Neural cell (in vitro differentiated cells): ENCODE measurements at regions not wholly inside any gene's neighbourhood (a gene's known extent, or its start where the extent isn't known, plus 50 kb on each side); places are given as distances from the start of the nearest gene placed in this dataset.

Source experiments
- H2AFZ ChIP-seq: fragments of 200-600, 300-800 bp; sonication (generic), shearing (Covaris generic); 2 replicates; pipeline ENCODE4 v1.6.0; 2014; ENCODE audit warnings: low read depth, mild to moderate bottlenecking, antibody characterized with exemption, low read length, moderate library complexity
- H3F3A ChIP-seq: fragments of 200-600 bp; shearing (Covaris generic); 2 replicates; pipeline ENCODE4 v1.6.1; 2016; ENCODE audit warnings: mild to moderate bottlenecking, moderate library complexity, mixed read lengths, antibody characterized with exemption, low read length; ENCODE audit not compliant: insufficient read depth, poor library complexity, severe bottlenecking
- H3K27ac ChIP-seq: fragments of 200-600, 300-800 bp; sonication (generic), shearing (Covaris generic); 2 replicates; pipeline ENCODE4 v1.5.1; 2014; ENCODE audit warnings: mild to moderate bottlenecking, low read length, moderate library complexity
- H3K27me3 ChIP-seq: fragments of 300-800, 200-600 bp; sonication (generic), shearing (Covaris generic); 2 replicates; pipeline ENCODE4 v1.6.0; 2014; ENCODE audit warnings: mild to moderate bottlenecking, low read depth, low read length, moderate library complexity; ENCODE audit not compliant: insufficient read depth
- H3K36me3 ChIP-seq: fragments of 300-800, 200-600 bp; sonication (generic), shearing (Covaris generic); 2 replicates; pipeline ENCODE4 v1.5.1; 2014; ENCODE audit warnings: mild to moderate bottlenecking, antibody characterized with exemption, low read length, moderate library complexity; ENCODE audit not compliant: insufficient read depth
- H3K4me2 ChIP-seq: fragments of 300-800, 200-600 bp; sonication (generic), shearing (Covaris generic); 2 replicates; pipeline ENCODE4 v1.6.0; 2014; ENCODE audit warnings: mild to moderate bottlenecking, low read length
- H3K4me3 ChIP-seq: fragments of 300-800, 200-600 bp; sonication (generic), shearing (Covaris generic); 2 replicates; pipeline ENCODE4 v1.5.1; 2014; ENCODE audit warnings: mild to moderate bottlenecking, low read length, moderate library complexity
- H3K79me2 ChIP-seq: fragments of 200-600 bp; shearing (Covaris generic); replicated peaks from 2 replicates; pipeline ENCODE4 v1.6.0; 2014; ENCODE audit warnings: mild to moderate bottlenecking, low read length, moderate library complexity; ENCODE audit not compliant: insufficient read depth
- H3K9ac ChIP-seq: fragments of 300-800, 200-600 bp; sonication (generic), shearing (Covaris generic); 2 replicates; pipeline ENCODE4 v1.6.1; 2016; ENCODE audit warnings: mild to moderate bottlenecking, low read length, mixed read lengths
- H3K9me2 ChIP-seq: fragments of 200-600 bp; shearing (Covaris generic); 2 replicates; pipeline ENCODE4 v1.6.1; 2016; ENCODE audit warnings: mild to moderate bottlenecking, low read length, mixed read lengths; ENCODE audit not compliant: insufficient read depth
- H3K9me3 ChIP-seq: fragments of 200-600, 300-800 bp; sonication (generic), shearing (Covaris generic); 2 replicates; pipeline ENCODE4 v1.6.1; 2016; ENCODE audit warnings: mild to moderate bottlenecking, mixed run types, low read length, moderate library complexity, mixed read lengths
- H4K20me1 ChIP-seq: fragments of 200-600 bp; shearing (Covaris generic); 2 replicates; pipeline ENCODE4 v1.6.1; 2016; ENCODE audit warnings: mild to moderate bottlenecking, mixed run types; ENCODE audit not compliant: insufficient read depth
- EP300 ChIP-seq: fragments of 450-650 bp; conservative IDR thresholded peaks from 2 replicates; pipeline ENCODE4 v1.6.1; 2014; ENCODE audit warnings: antibody characterized with exemption, mild to moderate bottlenecking, moderate library complexity; ENCODE audit not compliant: poor library complexity, severe bottlenecking
- EZH2 ChIP-seq: fragments of 200-600, 300-800 bp; shearing (Covaris generic), sonication (generic); IDR thresholded peaks from 2 replicates; pipeline ENCODE4 v1.6.1; 2014; ENCODE audit warnings: antibody characterized with exemption, low read length, borderline replicate concordance, mild to moderate bottlenecking; ENCODE audit not compliant: insufficient read depth, poor library complexity, severe bottlenecking
- MXI1 ChIP-seq: fragments of 450-650 bp; conservative IDR thresholded peaks from 2 replicates; pipeline ENCODE4 v1.6.1; 2014; ENCODE audit warnings: antibody characterized with exemption, mild to moderate bottlenecking; ENCODE audit not compliant: poor library complexity, severe bottlenecking
- POLR2AphosphoS5 ChIP-seq: IDR thresholded peaks from 2 replicates; pipeline ENCODE4 v1.6.1; 2012
- RAD21 ChIP-seq: fragments of 450-650 bp; conservative IDR thresholded peaks from 2 replicates; pipeline ENCODE4 v1.6.1; 2014; ENCODE audit warnings: antibody characterized with exemption, mild to moderate bottlenecking, moderate library complexity
- SMC3 ChIP-seq: fragments of 450-650 bp; conservative IDR thresholded peaks from 2 replicates; pipeline ENCODE4 v1.6.1; 2014; ENCODE audit warnings: antibody characterized with exemption, mild to moderate bottlenecking, moderate library complexity; ENCODE audit not compliant: poor library complexity
- TAF1 ChIP-seq: IDR thresholded peaks from 2 replicates; pipeline ENCODE4 v1.6.1; 2012; ENCODE audit warnings: low read depth
- TF ChIP-seq, protein P1 (sequence below): fragments of 450-650 bp; IDR thresholded peaks from 2 replicates; pipeline ENCODE4 v1.5.1; 2014; ENCODE audit warnings: antibody characterized with exemption, mild to moderate bottlenecking, moderate library complexity; ENCODE audit not compliant: poor library complexity, severe bottlenecking
- TF ChIP-seq, protein P2 (sequence below): IDR thresholded peaks from 2 replicates; pipeline ENCODE4 v1.6.1; 2012; ENCODE audit warnings: borderline replicate concordance

- no peak overlapping the region for H3K9ac ChIP-seq
- H3K27ac ChIP-seq = no peak overlapping the region
- H3K4me2 ChIP-seq = no peak overlapping the region
- H3K27me3 ChIP-seq = no peaks in the 10 kb centered on the region
- H3K36me3 ChIP-seq = no peaks in the 10 kb centered on the region
- no peaks in the 10 kb centered on the region for H3K79me2 ChIP-seq
- H2AFZ ChIP-seq = no peak overlapping the region
- H3K9me2 ChIP-seq = no peaks in the 10 kb centered on the region
- H3K4me3 ChIP-seq = no peak overlapping the region
- no peaks in the 10 kb centered on the region for H3K9me3 ChIP-seq
- no peaks in the 10 kb centered on the region for H4K20me1 ChIP-seq
- TF ChIP-seq EZH2 = no peak
- H3F3A ChIP-seq = no peaks in the 10 kb centered on the region
These were observed 293.4 kb upstream of the CHST9 start for GRCh38 chr18:27478459-27478858.

DNA sequence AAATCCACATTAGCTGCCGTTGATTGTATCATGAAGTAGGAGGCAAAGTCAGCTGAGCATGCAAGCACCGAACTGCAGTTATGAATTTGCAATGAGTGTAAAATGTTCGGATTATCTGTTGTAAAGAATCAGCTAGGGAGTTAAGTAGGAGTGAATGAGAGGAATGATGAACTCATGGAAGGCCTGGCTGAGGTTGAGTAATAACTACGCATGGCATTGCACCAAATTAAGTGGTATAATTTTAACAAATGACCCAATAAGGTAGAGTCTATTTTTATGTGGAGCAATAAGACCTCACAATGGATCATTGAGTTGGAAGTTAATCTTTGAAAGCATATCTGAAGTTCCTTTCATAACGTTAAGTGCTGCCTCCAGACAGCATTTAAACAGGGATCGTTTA, 288.2 kb upstream of the CHST9 start:
- Histone ChIP-seq H3K4me3 (no peak overlapping the region), H3K79me2 (no peaks in the 10 kb centered on the region), H3K27me3 (no peaks in the 10 kb centered on the region), H3K4me2 (no peak overlapping the region), H3K9ac (no peak overlapping the region), H2AFZ (no peak overlapping the region), H3K9me3 (no peaks in the 10 kb centered on the region), H3K9me2 (no peaks in the 10 kb centered on the region), H4K20me1 (no peaks in the 10 kb centered on the region), H3K36me3 (no peaks in the 10 kb centered on the region), H3F3A (no peaks in the 10 kb centered on the region), H3K27ac (no peak overlapping the region)
- TF ChIP-seq SMC3 = no peak
- no peak for TF ChIP-seq TAF1
- no peak for TF ChIP-seq MXI1
- TF ChIP-seq, protein P1, sequence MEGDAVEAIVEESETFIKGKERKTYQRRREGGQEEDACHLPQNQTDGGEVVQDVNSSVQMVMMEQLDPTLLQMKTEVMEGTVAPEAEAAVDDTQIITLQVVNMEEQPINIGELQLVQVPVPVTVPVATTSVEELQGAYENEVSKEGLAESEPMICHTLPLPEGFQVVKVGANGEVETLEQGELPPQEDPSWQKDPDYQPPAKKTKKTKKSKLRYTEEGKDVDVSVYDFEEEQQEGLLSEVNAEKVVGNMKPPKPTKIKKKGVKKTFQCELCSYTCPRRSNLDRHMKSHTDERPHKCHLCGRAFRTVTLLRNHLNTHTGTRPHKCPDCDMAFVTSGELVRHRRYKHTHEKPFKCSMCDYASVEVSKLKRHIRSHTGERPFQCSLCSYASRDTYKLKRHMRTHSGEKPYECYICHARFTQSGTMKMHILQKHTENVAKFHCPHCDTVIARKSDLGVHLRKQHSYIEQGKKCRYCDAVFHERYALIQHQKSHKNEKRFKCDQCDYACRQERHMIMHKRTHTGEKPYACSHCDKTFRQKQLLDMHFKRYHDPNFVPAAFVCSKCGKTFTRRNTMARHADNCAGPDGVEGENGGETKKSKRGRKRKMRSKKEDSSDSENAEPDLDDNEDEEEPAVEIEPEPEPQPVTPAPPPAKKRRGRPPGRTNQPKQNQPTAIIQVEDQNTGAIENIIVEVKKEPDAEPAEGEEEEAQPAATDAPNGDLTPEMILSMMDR = no peak
- TF ChIP-seq EP300 = no peak
- no peak for TF ChIP-seq EZH2
- TF ChIP-seq, protein P2, sequence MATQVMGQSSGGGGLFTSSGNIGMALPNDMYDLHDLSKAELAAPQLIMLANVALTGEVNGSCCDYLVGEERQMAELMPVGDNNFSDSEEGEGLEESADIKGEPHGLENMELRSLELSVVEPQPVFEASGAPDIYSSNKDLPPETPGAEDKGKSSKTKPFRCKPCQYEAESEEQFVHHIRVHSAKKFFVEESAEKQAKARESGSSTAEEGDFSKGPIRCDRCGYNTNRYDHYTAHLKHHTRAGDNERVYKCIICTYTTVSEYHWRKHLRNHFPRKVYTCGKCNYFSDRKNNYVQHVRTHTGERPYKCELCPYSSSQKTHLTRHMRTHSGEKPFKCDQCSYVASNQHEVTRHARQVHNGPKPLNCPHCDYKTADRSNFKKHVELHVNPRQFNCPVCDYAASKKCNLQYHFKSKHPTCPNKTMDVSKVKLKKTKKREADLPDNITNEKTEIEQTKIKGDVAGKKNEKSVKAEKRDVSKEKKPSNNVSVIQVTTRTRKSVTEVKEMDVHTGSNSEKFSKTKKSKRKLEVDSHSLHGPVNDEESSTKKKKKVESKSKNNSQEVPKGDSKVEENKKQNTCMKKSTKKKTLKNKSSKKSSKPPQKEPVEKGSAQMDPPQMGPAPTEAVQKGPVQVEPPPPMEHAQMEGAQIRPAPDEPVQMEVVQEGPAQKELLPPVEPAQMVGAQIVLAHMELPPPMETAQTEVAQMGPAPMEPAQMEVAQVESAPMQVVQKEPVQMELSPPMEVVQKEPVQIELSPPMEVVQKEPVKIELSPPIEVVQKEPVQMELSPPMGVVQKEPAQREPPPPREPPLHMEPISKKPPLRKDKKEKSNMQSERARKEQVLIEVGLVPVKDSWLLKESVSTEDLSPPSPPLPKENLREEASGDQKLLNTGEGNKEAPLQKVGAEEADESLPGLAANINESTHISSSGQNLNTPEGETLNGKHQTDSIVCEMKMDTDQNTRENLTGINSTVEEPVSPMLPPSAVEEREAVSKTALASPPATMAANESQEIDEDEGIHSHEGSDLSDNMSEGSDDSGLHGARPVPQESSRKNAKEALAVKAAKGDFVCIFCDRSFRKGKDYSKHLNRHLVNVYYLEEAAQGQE = no peak
- no peak for TF ChIP-seq RAD21
- TF ChIP-seq POLR2AphosphoS5 = no peak

DNA sequence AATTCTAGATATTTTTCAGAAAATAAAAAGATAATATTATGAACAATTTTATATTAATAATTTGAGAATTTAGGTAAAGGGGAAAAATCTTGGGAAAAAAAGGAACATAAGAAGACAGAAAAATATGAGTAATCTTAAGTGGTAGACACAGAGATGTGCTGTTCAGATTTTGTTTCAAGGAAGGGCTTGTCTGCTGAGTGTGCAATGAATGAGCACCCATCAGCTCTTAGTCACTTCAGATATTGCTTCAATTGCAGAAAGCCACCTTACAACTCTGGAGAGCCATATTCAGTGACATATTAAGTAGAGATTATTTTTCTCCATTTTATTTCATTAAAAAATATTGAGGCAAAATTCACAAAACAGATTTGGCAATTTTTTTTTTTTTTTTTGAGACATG, 282.0 kb upstream of the CHST9 start:
- no peak overlapping the region for H2AFZ ChIP-seq
- H3F3A ChIP-seq = no peaks in the 10 kb centered on the region
- no peaks in the 10 kb centered on the region for H3K36me3 ChIP-seq

More for the DNA sequence above, 282.0 kb upstream of the CHST9 start:
- no peaks in the 10 kb centered on the region for H3K79me2 ChIP-seq
- no peaks in the 10 kb centered on the region for H3K9me2 ChIP-seq
- H3K4me3 ChIP-seq = no peak overlapping the region
- H3K4me2 ChIP-seq = no peak overlapping the region
- H4K20me1 ChIP-seq = no peaks in the 10 kb centered on the region
- H3K9me3 ChIP-seq = no peaks in the 10 kb centered on the region
- no peak overlapping the region for H3K9ac ChIP-seq
- TF ChIP-seq SMC3 = no peak
- no peak for TF ChIP-seq EP300
- TF ChIP-seq, protein P2 = no peak
- TF ChIP-seq TAF1 = no peak
- TF ChIP-seq, protein P1 = no peak
- no peak for TF ChIP-seq EZH2
- no peak for TF ChIP-seq POLR2AphosphoS5
- no peak for TF ChIP-seq MXI1
- TF ChIP-seq RAD21 = no peak
- no peaks in the 10 kb centered on the region for H3K27me3 ChIP-seq
- H3K27ac ChIP-seq = no peak overlapping the region
